Neuron (in vitro differentiated cells): ENCODE measurements at regions not wholly inside any gene's neighbourhood (a gene's known extent, or its start where the extent isn't known, plus 50 kb on each side); places are given as distances from the start of the nearest gene placed in this dataset.

ENCODE experiments used
- H2AFZ ChIP-seq: one replicate; pipeline ENCODE4 v1.6.1; 2013; ENCODE audit warnings: low read depth, mild to moderate bottlenecking, inconsistent platforms, low read length, moderate library complexity
- H3K27me3 ChIP-seq: one replicate; pipeline ENCODE4 v1.6.1; 2013; ENCODE audit warnings: low read length; ENCODE audit not compliant: insufficient read depth
- H3K36me3 ChIP-seq: one replicate; pipeline ENCODE4 v1.6.1; 2013; ENCODE audit warnings: low read length; ENCODE audit not compliant: insufficient read depth
- H3K4me1 ChIP-seq: one replicate; pipeline ENCODE4 v1.6.1; 2013; ENCODE audit warnings: low read length; ENCODE audit not compliant: insufficient read depth
- H3K4me3 ChIP-seq: 2 replicates; pipeline ENCODE4 v1.5.1; 2013; ENCODE audit warnings: mild to moderate bottlenecking, low read length, moderate library complexity
- H3K9me3 ChIP-seq: one replicate; pipeline ENCODE4 v1.6.1; 2013; ENCODE audit warnings: low read length

DNA sequence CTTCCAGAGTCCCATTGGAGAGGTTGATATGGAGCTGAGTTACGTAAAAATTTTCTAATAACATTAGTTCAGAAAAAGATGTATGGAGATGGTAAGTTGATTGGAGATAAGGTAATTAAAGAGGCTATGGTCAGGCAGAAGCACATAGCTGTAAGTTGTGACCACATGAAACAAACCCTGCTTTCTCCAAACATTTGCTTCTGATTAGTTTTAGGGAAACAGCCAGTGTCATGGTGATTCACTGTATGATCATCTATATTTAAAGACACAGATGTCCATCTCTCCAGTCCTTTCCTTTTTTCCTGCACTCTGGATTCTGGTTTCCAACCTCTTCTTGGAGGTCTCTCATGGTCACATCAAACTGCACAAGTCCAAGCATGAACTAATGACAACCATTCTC is 1550.8 kb upstream of the PIK3C3 start:
- Histone ChIP-seq H3K4me1 (peaks cover 8% of the 10 kb centered on the region), H3K4me3 (no peak overlapping the region), H3K36me3 (no peaks in the 10 kb centered on the region), H2AFZ (no peak overlapping the region), H3K9me3 (no peaks in the 10 kb centered on the region), H3K27me3 (no peaks in the 10 kb centered on the region)

DNA sequence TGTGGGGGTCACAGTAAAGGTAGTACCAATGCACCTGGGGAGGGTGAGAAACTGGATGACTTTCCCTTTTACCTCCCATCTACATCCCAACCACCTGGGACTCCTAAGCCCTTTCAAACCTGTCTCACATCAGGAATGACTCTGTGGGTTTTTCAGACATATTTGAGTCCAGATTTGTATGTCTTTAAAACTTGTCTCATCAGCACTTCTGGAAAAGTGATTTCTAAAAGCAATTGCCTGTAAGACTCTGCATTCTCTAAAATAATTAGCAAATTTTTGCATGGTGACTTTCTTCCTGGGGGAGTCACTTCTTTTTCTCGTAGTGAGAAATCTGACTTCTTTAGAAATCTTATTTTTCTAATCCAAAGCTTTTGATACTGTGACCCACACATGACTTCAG is 1553.0 kb upstream of the PIK3C3 start:
- Histone ChIP-seq H3K4me3 (no peak overlapping the region), H2AFZ (no peak overlapping the region), H3K9me3 (no peaks in the 10 kb centered on the region), H3K36me3 (no peaks in the 10 kb centered on the region), H3K4me1 (no peaks in the 10 kb centered on the region), H3K27me3 (no peaks in the 10 kb centered on the region)

DNA sequence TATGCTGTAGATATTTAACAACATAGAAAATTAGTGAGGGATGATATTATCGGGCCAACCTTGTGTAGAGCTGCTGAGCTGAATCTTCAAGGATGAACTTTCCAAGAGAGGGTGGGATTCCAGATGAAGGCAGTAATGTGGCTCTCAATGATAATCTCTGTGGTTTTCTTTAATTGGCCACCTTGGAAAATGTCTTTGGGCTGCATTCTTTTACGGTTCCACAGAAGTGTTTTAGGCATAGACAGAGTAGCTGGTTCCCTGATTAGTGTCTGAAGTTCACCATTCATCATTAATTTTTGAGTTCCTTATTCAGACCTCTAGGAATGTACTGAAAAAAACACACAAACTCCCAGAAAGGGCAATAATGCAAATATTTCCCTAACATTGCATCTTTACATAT is 1566.9 kb upstream of the PIK3C3 start:
- no peaks in the 10 kb centered on the region for H3K36me3 ChIP-seq
- H3K9me3 ChIP-seq: no peaks in the 10 kb centered on the region
- no peaks in the 10 kb centered on the region for H3K4me1 ChIP-seq
- no peak overlapping the region for H2AFZ ChIP-seq
- no peaks in the 10 kb centered on the region for H3K27me3 ChIP-seq
- no peak overlapping the region for H3K4me3 ChIP-seq

DNA sequence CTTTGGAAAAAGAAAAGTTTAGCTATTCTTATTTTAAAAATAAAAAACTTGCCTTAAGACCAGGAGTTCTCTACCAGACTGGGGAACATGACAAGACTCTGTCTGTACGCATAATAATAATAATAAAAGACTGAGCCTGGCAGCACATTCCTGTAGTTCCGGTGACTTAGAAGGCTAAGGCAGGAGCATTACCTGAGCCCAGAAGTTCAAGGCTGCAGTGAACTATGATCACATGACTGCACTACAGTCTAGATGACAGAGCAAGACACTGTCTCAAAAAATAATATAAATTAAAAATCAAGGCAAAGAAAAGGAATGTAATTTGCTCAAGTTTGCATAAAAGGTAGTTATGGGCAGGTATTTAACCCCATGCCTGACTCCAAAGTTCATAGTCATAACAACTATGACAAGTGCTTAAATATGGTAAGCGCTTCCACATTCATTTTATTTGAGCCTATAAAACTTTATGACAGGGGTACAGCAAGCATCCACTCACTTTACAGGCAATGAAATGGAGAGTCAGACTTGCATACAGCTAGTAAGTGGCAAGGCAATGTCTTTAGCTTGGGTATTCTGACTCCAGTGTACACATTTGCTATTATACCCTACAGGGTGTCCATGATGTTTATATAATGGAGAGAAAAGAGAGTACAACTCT is 1567.8 kb upstream of the PIK3C3 start:
- no peaks in the 10 kb centered on the region for H3K4me1 ChIP-seq
- H3K9me3 ChIP-seq: no peaks in the 10 kb centered on the region

DNA sequence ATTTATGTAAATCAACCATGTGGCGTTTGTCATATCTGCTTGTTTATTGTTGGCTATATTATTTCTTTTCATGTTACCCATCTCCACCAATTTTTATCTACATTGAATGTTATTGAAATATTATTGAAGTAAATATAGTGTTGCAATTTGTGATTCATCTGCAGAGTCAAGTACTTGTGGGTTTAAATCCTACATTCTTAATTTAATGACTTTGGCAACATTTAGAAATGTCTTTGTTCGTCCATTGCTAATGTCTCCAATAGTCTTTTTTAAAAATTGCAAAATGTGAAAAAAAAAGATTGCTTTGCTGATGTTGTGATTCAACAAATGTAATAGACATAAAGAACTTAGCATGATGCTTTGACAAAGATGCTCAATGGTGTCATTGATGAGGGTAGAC is 1572.8 kb upstream of the PIK3C3 start:
- Histone ChIP-seq H2AFZ (no peak overlapping the region), H3K36me3 (no peaks in the 10 kb centered on the region), H3K27me3 (no peaks in the 10 kb centered on the region), H3K4me1 (peaks cover 7% of the 10 kb centered on the region), H3K9me3 (no peaks in the 10 kb centered on the region), H3K4me3 (no peak overlapping the region)

More for the DNA sequence above, 1567.8 kb upstream of the PIK3C3 start:
- Histone ChIP-seq H2AFZ (no peak overlapping the region), H3K4me3 (no peak overlapping the region), H3K27me3 (no peaks in the 10 kb centered on the region), H3K36me3 (no peaks in the 10 kb centered on the region)

DNA sequence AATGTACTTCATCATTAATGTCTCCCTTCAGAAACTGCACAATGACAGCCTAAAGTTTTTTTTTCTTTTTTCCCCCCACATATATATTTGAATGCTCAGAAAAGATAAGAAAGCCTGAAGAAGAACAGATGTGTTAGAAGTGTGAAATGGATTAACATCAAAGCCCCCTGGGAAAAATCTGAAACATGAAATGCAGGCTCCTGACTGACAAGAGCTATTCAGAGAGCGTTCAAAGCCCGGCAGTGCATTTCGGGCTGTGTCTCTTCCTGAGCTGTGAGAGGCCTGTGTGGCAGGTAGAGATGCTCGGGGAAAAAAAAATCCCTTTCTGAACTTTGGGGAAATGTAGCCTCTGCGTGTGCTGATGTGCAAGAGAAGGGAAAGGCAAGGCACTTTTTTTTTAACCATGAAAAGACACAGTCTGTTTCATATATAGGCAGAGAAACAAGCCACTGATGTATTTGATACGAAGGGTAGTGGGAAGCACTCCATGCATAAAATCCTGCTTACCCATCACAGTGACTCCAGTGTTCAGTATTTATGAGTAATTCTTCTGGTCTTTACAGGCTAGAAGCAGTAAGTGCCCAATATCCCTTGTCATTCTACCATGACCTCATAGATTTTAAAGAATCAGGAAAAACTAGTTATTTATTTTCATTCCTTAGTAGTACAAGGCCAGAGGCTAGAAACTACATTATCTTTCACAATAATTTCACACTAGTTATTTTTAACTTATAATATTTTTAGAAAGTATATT is 1574.2 kb upstream of the PIK3C3 start:
- H3K27me3 ChIP-seq: no peaks in the 10 kb centered on the region
- H2AFZ ChIP-seq: no peak overlapping the region
- no peaks in the 10 kb centered on the region for H3K9me3 ChIP-seq
- peaks cover 7% of the 10 kb centered on the region for H3K4me1 ChIP-seq
- H3K4me3 ChIP-seq: peak overlapping the region; percentile 37
- H3K36me3 ChIP-seq: no peaks in the 10 kb centered on the region

DNA sequence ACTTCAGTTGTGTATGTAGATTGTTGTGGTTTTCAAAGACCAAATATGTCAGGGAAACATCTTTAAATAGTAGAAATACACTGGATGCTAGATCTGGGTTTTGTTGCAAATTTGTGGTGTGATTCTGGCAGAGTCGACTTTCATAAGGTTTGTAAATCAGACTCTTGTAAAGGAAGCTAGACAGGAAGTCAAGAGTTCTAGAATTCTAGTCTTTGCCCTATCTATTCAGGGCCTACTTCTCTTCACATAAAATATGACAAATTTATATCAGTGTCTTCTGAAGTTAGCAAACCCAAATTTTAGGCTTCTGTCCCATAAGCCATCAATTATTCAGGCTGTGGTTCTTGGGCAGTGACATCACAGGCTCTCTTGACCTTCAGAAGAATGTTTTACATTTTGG is 1579.2 kb upstream of the PIK3C3 start:
- Histone ChIP-seq H3K4me3 (no peak overlapping the region), H3K4me1 (peaks cover 4% of the 10 kb centered on the region), H3K9me3 (no peaks in the 10 kb centered on the region), H3K36me3 (no peaks in the 10 kb centered on the region), H3K27me3 (no peaks in the 10 kb centered on the region), H2AFZ (no peak overlapping the region)

DNA sequence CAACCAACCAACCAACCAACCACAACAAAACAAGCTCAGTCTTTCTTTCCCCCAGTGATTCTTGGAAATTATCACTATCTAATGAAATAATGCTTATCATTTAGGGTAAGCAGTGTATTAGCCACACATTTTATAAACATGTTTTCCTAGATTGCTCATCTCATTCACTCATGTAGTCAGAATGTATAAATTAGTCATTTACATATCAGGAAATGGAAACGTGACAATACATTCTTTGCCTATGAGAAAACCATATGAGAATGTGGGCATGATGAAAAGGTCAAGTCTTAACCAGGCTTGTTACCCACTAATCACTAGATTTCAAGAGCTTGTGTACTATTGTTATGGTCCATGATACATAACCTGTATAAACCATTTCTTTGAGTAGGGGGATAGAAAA is 1583.4 kb upstream of the PIK3C3 start:
- Histone ChIP-seq H3K4me3 (no peak overlapping the region), H3K4me1 (no peaks in the 10 kb centered on the region), H3K36me3 (no peaks in the 10 kb centered on the region), H3K9me3 (no peaks in the 10 kb centered on the region), H2AFZ (no peak overlapping the region), H3K27me3 (no peaks in the 10 kb centered on the region)

DNA sequence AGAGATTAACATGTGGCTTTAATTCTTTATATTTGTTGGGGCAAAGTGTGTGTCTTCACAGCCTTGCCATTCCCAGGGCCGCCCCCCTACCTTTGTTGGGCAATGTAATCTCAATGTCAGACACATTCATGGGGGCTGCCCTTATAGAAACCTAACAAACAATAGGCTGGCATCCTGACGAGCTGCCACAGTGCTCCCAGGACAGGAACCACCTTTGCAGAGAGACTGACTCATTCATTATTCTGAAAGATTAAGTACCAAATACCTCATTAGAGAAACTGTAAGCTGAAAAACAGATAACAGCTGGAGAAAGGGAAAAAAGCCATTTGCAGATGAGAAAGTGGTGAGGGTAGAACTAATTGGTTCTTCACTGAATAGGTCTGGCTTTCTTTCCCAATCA is 1587.5 kb upstream of the PIK3C3 start:
- H3K9me3 ChIP-seq: no peaks in the 10 kb centered on the region
- H3K4me1 ChIP-seq: no peaks in the 10 kb centered on the region
- H3K4me3 ChIP-seq: no peak overlapping the region
- no peak overlapping the region for H2AFZ ChIP-seq
- H3K27me3 ChIP-seq: no peaks in the 10 kb centered on the region
- H3K36me3 ChIP-seq: no peaks in the 10 kb centered on the region

DNA sequence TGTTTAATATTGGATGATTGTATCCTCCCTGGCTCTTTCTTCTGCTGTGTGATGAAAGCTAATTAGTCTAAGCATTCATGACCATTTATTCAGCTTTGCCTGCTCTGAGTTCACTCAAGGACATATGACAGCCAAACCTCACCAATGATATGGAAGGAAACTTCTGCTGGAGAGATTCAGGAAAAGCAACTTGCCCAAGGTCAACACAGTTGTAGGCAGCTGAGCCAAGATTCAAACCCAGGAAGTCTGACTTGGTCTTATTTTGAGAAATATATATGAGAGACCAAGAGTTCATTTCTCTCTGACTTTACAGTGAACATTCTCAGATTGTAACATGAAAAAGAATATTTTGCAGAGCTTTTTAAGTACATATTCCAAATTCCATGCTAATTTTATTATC is 1588.5 kb upstream of the PIK3C3 start:
- no peak overlapping the region for H2AFZ ChIP-seq
- H3K9me3 ChIP-seq: no peaks in the 10 kb centered on the region
- no peak overlapping the region for H3K4me3 ChIP-seq
- H3K4me1 ChIP-seq: no peaks in the 10 kb centered on the region
- no peaks in the 10 kb centered on the region for H3K36me3 ChIP-seq
- H3K27me3 ChIP-seq: no peaks in the 10 kb centered on the region

DNA sequence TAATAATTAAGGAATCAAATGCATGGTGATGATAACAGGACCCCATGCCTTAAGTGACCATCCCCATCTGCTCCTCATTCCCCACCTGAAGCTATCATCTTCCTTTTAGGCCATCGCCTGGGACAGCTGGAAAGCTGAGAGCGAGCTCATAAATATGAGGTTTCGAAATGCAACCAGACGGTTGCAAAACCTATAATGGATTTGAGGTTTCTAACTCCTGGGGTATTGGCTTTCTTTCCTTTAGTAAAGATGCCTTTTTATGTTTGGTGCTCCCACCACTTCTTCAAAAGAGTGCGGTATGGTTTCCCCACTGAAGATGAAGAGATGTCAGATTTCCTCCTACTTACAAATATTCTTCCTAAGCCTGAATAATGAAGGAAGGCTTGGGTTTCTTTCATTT is 1589.5 kb upstream of the PIK3C3 start:
- Histone ChIP-seq H2AFZ (no peak overlapping the region), H3K9me3 (no peaks in the 10 kb centered on the region), H3K36me3 (no peaks in the 10 kb centered on the region), H3K4me3 (no peak overlapping the region), H3K27me3 (no peaks in the 10 kb centered on the region), H3K4me1 (peaks cover 2% of the 10 kb centered on the region)

DNA sequence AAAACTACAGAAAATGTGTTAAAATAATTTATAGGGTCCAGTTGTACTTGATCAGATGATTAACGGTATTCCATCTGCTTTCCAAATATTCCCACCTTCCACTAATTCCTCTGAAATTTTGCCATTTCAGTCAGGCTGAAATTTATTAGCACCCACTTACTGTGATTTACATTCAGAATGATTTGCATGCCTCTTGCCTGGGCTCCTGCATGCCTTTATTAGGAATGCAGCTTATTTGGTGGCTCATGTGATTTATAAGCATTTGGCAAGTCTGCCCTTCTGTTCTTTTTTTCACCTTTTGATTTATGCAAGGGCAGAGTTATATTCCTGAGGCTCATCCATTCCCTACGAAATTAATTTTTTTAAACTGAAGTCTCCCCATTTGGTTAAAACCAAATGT is 1594.5 kb upstream of the PIK3C3 start:
- Histone ChIP-seq H3K9me3 (no peaks in the 10 kb centered on the region), H3K36me3 (no peaks in the 10 kb centered on the region), H3K4me1 (peaks cover 5% of the 10 kb centered on the region), H2AFZ (no peak overlapping the region), H3K4me3 (no peak overlapping the region), H3K27me3 (no peaks in the 10 kb centered on the region)

DNA sequence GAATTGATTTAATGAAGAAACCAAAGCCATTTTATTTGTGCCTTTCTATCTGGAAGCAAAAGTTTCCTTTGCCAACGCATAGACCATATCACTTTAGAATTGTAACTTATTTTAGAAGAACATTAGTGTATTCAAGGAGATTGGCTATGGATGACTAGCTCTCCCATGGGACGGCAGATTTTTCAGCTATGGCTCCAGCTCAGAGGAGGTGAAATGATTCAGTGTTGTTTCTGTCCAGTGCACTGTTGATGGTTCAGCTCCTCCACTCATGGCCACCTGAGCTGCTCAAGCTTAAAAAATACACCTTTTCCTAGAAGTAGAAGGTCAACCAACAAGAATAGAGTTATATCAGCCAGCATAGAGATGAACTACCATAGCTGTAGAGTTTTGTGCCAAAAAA is 1597.5 kb upstream of the PIK3C3 start:
- no peak overlapping the region for H2AFZ ChIP-seq
- no peak overlapping the region for H3K4me3 ChIP-seq
- no peaks in the 10 kb centered on the region for H3K36me3 ChIP-seq
- H3K9me3 ChIP-seq: no peaks in the 10 kb centered on the region
- H3K4me1 ChIP-seq: peaks cover 5% of the 10 kb centered on the region
- H3K27me3 ChIP-seq: no peaks in the 10 kb centered on the region

DNA sequence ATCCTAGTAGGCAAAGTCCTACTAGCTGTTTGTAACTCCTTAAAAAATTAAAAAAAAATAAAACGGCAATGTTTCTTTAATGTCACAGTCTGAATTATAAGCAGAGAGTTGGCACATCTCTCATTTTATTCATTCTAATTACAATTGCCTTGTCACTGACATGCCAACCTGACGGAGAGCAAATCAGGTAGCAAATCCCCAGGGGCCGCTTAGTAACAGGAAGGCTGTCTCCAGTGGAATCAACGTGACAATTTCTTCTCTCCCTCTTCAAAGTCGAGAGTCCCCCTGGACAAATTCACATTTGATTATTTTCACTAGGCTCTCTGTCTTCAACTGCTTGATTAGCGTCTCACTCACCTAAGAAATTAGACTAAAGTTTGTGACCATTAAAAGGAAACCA is 1598.9 kb upstream of the PIK3C3 start:
- Histone ChIP-seq H3K27me3 (no peaks in the 10 kb centered on the region), H2AFZ (no peak overlapping the region), H3K4me1 (peaks cover 5% of the 10 kb centered on the region), H3K36me3 (no peaks in the 10 kb centered on the region), H3K4me3 (no peak overlapping the region), H3K9me3 (no peaks in the 10 kb centered on the region)
